OCI-LY1 (cell line): ENCODE measurements at regions not wholly inside any gene's neighbourhood (a gene's known extent, or its start where the extent isn't known, plus 50 kb on each side); places are given as distances from the start of the nearest gene placed in this dataset.
"Not testable (repeated sequence)": the region's sequence is repeated elsewhere in the genome, so short reads cannot be mapped to it uniquely, and the experiment has no call there.

ENCODE experiments used
- EZH2 ChIP-seq: fragments of 200-600 bp; sonication (generic), shearing (Covaris generic); IDR thresholded peaks from 2 replicates; pipeline ENCODE4 v1.8.0; 2017; ENCODE audit warnings: borderline replicate concordance, mixed run types, mild to moderate bottlenecking, antibody characterized with exemption, low read length, moderate library complexity, mixed read lengths
- TF ChIP-seq, protein P1 (sequence below): fragments of 200-600 bp; sonication (generic), shearing (Covaris generic); IDR thresholded peaks from 2 replicates; pipeline ENCODE4 v1.5.1; 2017; ENCODE audit warnings: mild to moderate bottlenecking, antibody characterized with exemption, low read length, moderate library complexity, mixed read lengths

- TF ChIP-seq, protein P1, sequence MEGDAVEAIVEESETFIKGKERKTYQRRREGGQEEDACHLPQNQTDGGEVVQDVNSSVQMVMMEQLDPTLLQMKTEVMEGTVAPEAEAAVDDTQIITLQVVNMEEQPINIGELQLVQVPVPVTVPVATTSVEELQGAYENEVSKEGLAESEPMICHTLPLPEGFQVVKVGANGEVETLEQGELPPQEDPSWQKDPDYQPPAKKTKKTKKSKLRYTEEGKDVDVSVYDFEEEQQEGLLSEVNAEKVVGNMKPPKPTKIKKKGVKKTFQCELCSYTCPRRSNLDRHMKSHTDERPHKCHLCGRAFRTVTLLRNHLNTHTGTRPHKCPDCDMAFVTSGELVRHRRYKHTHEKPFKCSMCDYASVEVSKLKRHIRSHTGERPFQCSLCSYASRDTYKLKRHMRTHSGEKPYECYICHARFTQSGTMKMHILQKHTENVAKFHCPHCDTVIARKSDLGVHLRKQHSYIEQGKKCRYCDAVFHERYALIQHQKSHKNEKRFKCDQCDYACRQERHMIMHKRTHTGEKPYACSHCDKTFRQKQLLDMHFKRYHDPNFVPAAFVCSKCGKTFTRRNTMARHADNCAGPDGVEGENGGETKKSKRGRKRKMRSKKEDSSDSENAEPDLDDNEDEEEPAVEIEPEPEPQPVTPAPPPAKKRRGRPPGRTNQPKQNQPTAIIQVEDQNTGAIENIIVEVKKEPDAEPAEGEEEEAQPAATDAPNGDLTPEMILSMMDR: not testable (repeated sequence)
- not testable (repeated sequence) for TF ChIP-seq EZH2
These were observed 72.8 kb upstream of the LPCAT1 start for GRCh38 chr5:1596462-1597092.
